Calu3 (cell line): ENCODE measurements at regions not wholly inside any gene's neighbourhood (a gene's known extent, or its start where the extent isn't known, plus 50 kb on each side); places are given as distances from the start of the nearest gene placed in this dataset.

Source experiments
- BruUV-seq: library from RNA; stranded (reverse); fragments of 400-500 nt; replicated peaks from 2 replicates; lab custom pipeline; 2021; lab: Mats Ljungman, UMichigan
- CTCF ChIA-PET: fragments of 300-600 bp; sonication (Branson Sonifier 250); formaldehyde crosslinking; loops from one replicate; lab custom pipeline; 2022; ENCODE audit warnings: antibody characterized with exemption; lab: Charles Lee
- DNase-seq: peaks from one replicate; pipeline ENCODE4 v3.0.0; 2022
- H3K27ac Mint-ChIP-seq: one replicate; pipeline ENCODE4 v1.8.0; 2022; ENCODE audit warnings: mixed read lengths; ENCODE audit not compliant: unreplicated experiment
- H3K27me3 Mint-ChIP-seq: one replicate; pipeline ENCODE4 v1.8.0; 2022; ENCODE audit warnings: mixed read lengths; ENCODE audit not compliant: unreplicated experiment
- H3K36me3 Mint-ChIP-seq: one replicate; pipeline ENCODE4 v1.8.0; 2022; ENCODE audit warnings: mild to moderate bottlenecking, moderate library complexity, mixed read lengths; ENCODE audit not compliant: insufficient read depth, unreplicated experiment
- H3K4me1 Mint-ChIP-seq: one replicate; pipeline ENCODE4 v1.8.0; 2022; ENCODE audit warnings: mild to moderate bottlenecking, low read depth, mixed read lengths; ENCODE audit not compliant: unreplicated experiment
- H3K4me3 Mint-ChIP-seq: one replicate; pipeline ENCODE4 v1.8.0; 2022; ENCODE audit warnings: mild to moderate bottlenecking, low read depth, moderate library complexity, mixed read lengths; ENCODE audit not compliant: unreplicated experiment
- H3K9me3 Mint-ChIP-seq: one replicate; pipeline ENCODE4 v1.8.0; 2022; ENCODE audit warnings: low read depth, mixed read lengths; ENCODE audit not compliant: unreplicated experiment
- intact Hi-C: fragments of 100-400 bp; cut with micrococcal nuclease; formaldehyde crosslinking; loops from one replicate; pipeline ENCODE4 v1.10.0; 2022; ENCODE audit not compliant: unreplicated experiment
- TF ChIP-seq, protein P1 (sequence below): fragments of 200-600 bp; IDR thresholded peaks from one replicate; pipeline ENCODE4 v1.8.0; 2022; ENCODE audit warnings: antibody characterized with exemption; ENCODE audit not compliant: unreplicated experiment

GRCh38 chr14:26932606-26933005 lies 334.8 kb upstream of the NOVA1 start:
- CTCF ChIA-PET: no interaction called here

GRCh38 chr14:26933431-26933830 lies 335.6 kb upstream of the NOVA1 start:
- no TSS peak for BruUV-seq
- intact Hi-C loops: no loop called here
- H3K4me3 Mint-ChIP-seq: no peak overlapping the region
- TF ChIP-seq, protein P1, sequence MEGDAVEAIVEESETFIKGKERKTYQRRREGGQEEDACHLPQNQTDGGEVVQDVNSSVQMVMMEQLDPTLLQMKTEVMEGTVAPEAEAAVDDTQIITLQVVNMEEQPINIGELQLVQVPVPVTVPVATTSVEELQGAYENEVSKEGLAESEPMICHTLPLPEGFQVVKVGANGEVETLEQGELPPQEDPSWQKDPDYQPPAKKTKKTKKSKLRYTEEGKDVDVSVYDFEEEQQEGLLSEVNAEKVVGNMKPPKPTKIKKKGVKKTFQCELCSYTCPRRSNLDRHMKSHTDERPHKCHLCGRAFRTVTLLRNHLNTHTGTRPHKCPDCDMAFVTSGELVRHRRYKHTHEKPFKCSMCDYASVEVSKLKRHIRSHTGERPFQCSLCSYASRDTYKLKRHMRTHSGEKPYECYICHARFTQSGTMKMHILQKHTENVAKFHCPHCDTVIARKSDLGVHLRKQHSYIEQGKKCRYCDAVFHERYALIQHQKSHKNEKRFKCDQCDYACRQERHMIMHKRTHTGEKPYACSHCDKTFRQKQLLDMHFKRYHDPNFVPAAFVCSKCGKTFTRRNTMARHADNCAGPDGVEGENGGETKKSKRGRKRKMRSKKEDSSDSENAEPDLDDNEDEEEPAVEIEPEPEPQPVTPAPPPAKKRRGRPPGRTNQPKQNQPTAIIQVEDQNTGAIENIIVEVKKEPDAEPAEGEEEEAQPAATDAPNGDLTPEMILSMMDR: no peak
- no peak for DNase-seq
- no peaks in the 10 kb centered on the region for H3K36me3 Mint-ChIP-seq
- H3K27me3 Mint-ChIP-seq: no peaks in the 10 kb centered on the region
- no peak overlapping the region for H3K27ac Mint-ChIP-seq
- CTCF ChIA-PET: no interaction called here
- no peaks in the 10 kb centered on the region for H3K4me1 Mint-ChIP-seq
- peaks cover 4% of the 10 kb centered on the region for H3K9me3 Mint-ChIP-seq

More at GRCh38 chr14:26932606-26933005, 334.8 kb upstream of the NOVA1 start:
- no peak for DNase-seq
- Mint-ChIP-seq H3K9me3 (peaks cover 4% of the 10 kb centered on the region), H3K27me3 (no peaks in the 10 kb centered on the region), H3K36me3 (no peaks in the 10 kb centered on the region), H3K27ac (no peak overlapping the region), H3K4me1 (no peaks in the 10 kb centered on the region), H3K4me3 (no peak overlapping the region)
- intact Hi-C loops: no loop called here
- TF ChIP-seq, protein P1: no peak
- BruUV-seq: no TSS peak

- intact Hi-C loops: no loop called here
- no peaks in the 10 kb centered on the region for H3K27me3 Mint-ChIP-seq
- peaks cover 4% of the 10 kb centered on the region for H3K9me3 Mint-ChIP-seq
- no peak for DNase-seq
- no TSS peak for BruUV-seq
- no peak overlapping the region for H3K27ac Mint-ChIP-seq
- CTCF ChIA-PET: no interaction called here
- TF ChIP-seq, protein P1: no peak
- no peak overlapping the region for H3K4me3 Mint-ChIP-seq
- H3K4me1 Mint-ChIP-seq: no peaks in the 10 kb centered on the region
- H3K36me3 Mint-ChIP-seq: no peaks in the 10 kb centered on the region
Measured at GRCh38 chr14:26934151-26934550, 336.3 kb upstream of the NOVA1 start.

GRCh38 chr14:26935733-26936132 lies 337.9 kb upstream of the NOVA1 start:
- TF ChIP-seq, protein P1: no peak
- Mint-ChIP-seq H3K9me3 (peaks cover 8% of the 10 kb centered on the region), H3K27me3 (no peaks in the 10 kb centered on the region), H3K36me3 (no peaks in the 10 kb centered on the region), H3K27ac (no peak overlapping the region), H3K4me1 (no peaks in the 10 kb centered on the region), H3K4me3 (no peak overlapping the region)
- DNase-seq: no peak
- intact Hi-C loops: no loop called here
- CTCF ChIA-PET: no interaction called here
- no TSS peak for BruUV-seq
